Neural progenitor cell (in vitro differentiated cells): ENCODE measurements at regions not wholly inside any gene's neighbourhood (a gene's known extent, or its start where the extent isn't known, plus 50 kb on each side); places are given as distances from the start of the nearest gene placed in this dataset.

Source experiments
- CTCF ChIP-seq: fragments of 200-600 bp; sonication (generic); IDR thresholded peaks from 2 replicates; pipeline ENCODE4 v1.5.1; 2017; ENCODE audit warnings: antibody characterized with exemption, mild to moderate bottlenecking
- EZH2 ChIP-seq: fragments of 200-600 bp; sonication (generic); IDR thresholded peaks from 2 replicates; pipeline ENCODE4 v1.6.1; 2017; ENCODE audit warnings: antibody characterized with exemption, mild to moderate bottlenecking, moderate library complexity

- TF ChIP-seq CTCF (no peak), EZH2 (no peak)
These were observed 179.9 kb upstream of the KIF2A start for GRCh38 chr5:62126090-62126489.
